Left ventricle myocardium inferior (tissue), 1 donor: ENCODE measurements at regions not wholly inside any gene's neighbourhood (a gene's known extent, or its start where the extent isn't known, plus 50 kb on each side); places are given as distances from the start of the nearest gene placed in this dataset.

ENCODE experiments used
- DNase-seq: peaks from one replicate; pipeline ENCODE4 v3.0.0-alpha.2; 2020
- H3K27ac ChIP-seq: fragments of 200-600 bp; replicated peaks from 2 replicates; pipeline ENCODE4 v1.8.0; 2021
- H3K27me3 ChIP-seq: fragments of 200-600 bp; 2 replicates; pipeline ENCODE4 v1.8.0; 2021; ENCODE audit warnings: low read depth
- H3K36me3 ChIP-seq: fragments of 200-600 bp; 2 replicates; pipeline ENCODE4 v1.8.0; 2021
- H3K4me1 ChIP-seq: fragments of 200-600 bp; 2 replicates; pipeline ENCODE4 v1.8.0; 2021
- H3K4me3 ChIP-seq: fragments of 200-600 bp; 2 replicates; pipeline ENCODE4 v1.8.0; 2021; ENCODE audit warnings: mild to moderate bottlenecking, moderate library complexity
- H3K9me3 ChIP-seq: fragments of 200-600 bp; replicated peaks from 2 replicates; pipeline ENCODE4 v1.8.0; 2021
- intact Hi-C: fragments of 100-400 bp; cut with micrococcal nuclease; formaldehyde crosslinking; loops from one replicate; pipeline ENCODE4 v1.11.0; 2022
- TF ChIP-seq, protein P1 (sequence below): fragments of 200-600 bp; IDR thresholded peaks from 2 replicates; pipeline ENCODE4 v1.8.0; 2021; ENCODE audit warnings: antibody characterized with exemption, mild to moderate bottlenecking, borderline replicate concordance
- donor health status: DM: no; HTN: yes; CAD: no; lungs with severe emphysema.

DNA sequence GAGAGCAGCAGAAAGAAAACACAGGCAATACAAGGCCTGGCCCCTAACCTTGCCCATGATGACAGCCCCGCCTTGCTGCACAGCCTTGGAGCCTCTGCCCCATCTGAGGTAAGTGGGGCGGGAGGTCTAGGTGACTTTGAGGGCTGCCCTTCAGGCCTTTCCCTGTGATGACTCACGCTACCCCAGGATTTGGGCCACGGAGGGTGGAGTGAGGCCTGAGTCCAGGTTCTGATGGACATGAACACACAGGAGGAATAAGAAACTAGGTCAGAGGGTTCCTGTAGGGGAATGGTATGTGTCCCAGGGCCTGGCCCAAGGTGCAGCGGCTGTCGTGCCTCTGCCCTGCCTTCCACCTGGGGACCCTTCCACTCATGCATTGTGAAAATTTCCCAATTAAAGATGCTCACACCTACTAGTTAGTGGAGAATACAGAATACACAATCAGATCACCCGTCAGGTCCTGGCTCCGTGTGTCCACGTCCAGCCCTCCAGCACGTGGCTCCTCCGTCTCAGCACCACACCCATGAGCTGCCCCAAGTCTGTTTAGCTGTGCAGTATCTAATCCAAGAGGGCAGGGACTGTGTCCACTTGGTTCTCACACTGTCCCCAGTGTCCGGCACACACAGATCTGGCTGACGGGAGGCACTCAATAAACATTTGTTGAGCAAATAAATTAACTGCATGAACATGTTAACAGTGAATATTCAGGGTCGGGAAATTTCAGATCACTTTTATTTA is 111.0 kb downstream of the CHST1 start:
- peak overlapping the region; percentile 19 for H3K27ac ChIP-seq
- peak; percentile 22 for DNase-seq
- no peaks in the 10 kb centered on the region for H3K27me3 ChIP-seq
- intact Hi-C loops: no loop called here
- peaks cover 6% of the 10 kb centered on the region for H3K9me3 ChIP-seq
- TF ChIP-seq, protein P1, sequence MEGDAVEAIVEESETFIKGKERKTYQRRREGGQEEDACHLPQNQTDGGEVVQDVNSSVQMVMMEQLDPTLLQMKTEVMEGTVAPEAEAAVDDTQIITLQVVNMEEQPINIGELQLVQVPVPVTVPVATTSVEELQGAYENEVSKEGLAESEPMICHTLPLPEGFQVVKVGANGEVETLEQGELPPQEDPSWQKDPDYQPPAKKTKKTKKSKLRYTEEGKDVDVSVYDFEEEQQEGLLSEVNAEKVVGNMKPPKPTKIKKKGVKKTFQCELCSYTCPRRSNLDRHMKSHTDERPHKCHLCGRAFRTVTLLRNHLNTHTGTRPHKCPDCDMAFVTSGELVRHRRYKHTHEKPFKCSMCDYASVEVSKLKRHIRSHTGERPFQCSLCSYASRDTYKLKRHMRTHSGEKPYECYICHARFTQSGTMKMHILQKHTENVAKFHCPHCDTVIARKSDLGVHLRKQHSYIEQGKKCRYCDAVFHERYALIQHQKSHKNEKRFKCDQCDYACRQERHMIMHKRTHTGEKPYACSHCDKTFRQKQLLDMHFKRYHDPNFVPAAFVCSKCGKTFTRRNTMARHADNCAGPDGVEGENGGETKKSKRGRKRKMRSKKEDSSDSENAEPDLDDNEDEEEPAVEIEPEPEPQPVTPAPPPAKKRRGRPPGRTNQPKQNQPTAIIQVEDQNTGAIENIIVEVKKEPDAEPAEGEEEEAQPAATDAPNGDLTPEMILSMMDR: no peak
- peaks cover 10% of the 10 kb centered on the region for H3K4me1 ChIP-seq
- H3K36me3 ChIP-seq: no peaks in the 10 kb centered on the region
- no peak overlapping the region for H3K4me3 ChIP-seq

DNA sequence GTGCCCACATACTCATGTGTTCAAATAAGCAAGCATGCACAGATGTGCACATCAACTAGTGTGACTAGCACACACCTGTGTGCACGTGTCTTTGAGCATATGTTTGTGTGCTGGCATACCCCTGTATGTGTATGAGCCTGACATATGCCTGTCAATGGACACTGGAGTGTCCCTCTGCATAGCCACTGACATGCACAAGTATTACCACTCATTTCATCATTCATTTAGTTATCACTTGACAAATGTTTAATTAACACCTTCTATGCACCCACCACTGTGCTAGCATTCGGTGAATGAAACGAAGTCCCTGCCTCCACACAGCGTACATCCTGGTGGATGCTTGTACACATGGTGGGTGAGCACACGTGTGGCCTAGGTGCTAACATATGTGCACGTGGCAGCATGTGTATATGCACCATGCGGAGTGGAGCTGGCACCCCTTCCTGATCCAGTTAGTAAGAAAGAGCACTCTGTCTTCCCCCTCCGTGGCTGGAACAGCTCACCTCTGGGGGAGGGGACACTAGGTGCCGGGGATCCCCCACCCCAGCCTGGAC is 112.0 kb downstream of the CHST1 start:
- intact Hi-C loops: no loop called here

DNA sequence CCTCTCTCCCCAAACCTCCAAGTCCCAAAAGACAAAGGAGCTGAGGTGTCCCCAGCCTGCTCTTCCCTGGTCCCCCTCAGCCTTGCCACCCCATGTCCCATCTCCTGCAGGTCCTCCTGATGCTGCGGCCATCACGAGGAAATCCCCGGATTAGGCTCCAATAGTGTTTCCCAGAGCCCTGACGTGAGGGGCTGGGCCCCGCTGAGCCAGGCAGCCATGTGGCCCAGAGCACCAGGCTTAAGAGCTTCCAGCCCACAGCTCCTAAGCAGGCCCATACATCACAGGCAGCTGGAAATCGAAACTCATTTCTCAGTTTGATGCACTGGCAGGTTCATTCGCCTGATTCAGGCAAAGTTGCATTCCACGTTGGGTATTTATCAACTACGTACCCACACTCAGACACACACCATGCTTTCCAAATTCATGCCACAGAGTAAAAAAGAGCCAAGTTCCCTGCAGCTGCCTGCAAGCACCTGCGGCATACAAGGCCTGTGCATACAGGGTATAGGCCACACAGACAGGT is 114.2 kb downstream of the CHST1 start:
- intact Hi-C loops: no loop called here

More for the DNA sequence above, 112.0 kb downstream of the CHST1 start:
- no peak for DNase-seq
- Histone ChIP-seq H3K9me3 (peaks cover 6% of the 10 kb centered on the region), H3K36me3 (no peaks in the 10 kb centered on the region), H3K4me3 (no peak overlapping the region), H3K4me1 (peaks cover 10% of the 10 kb centered on the region), H3K27me3 (no peaks in the 10 kb centered on the region), H3K27ac (no peak overlapping the region)
- TF ChIP-seq, protein P1: no peak

DNA sequence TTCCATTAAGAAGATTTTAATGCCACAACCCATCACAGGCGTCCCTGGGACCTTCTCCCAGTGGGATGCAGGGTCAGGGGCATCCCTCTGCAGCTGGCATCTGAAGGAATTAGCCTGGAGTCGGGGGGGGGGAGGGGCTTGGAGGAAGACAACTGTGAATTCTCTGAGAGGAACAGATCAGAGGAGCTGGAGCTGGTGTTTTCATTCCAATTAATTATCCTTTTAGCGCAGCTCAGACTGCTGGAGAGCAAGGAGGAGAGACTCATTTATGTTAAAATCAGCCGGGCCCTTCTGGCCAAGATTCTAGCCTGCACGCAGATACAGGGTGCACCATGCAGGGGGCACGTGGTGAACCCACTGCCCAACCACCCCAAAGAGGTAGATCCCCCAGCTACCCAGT is 116.2 kb downstream of the CHST1 start:
- no peak for DNase-seq
- intact Hi-C loops: no loop called here
- TF ChIP-seq, protein P1: no peak

More for the DNA sequence above, 114.2 kb downstream of the CHST1 start:
- no peak overlapping the region for H3K27ac ChIP-seq
- no peak overlapping the region for H3K4me3 ChIP-seq
- peaks cover 10% of the 10 kb centered on the region for H3K4me1 ChIP-seq
- H3K9me3 ChIP-seq: no peaks in the 10 kb centered on the region
- H3K27me3 ChIP-seq: peaks cover 3% of the 10 kb centered on the region
- DNase-seq: no peak
- no peaks in the 10 kb centered on the region for H3K36me3 ChIP-seq
- TF ChIP-seq, protein P1: no peak

DNA sequence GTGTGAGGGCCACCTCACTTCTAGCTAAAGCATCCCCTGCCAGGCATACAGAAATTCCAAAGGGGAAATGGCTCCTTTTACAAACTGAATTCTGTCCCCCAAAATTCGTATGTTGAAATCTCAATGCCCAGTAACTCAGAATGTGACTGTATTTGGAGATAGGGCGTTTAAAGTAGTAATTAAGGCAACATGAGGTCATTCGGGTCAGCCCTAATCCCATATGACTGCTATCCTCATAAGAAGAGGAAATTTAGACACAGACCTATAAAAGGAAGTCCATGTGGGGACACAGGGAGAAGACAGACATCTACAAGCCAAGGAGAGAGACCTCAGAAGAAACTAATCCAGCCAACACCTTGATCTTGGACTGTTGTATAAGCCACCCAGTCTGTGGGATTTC is 119.1 kb downstream of the CHST1 start:
- peaks cover 42% of the 10 kb centered on the region for H3K27me3 ChIP-seq
- no peak overlapping the region for H3K4me3 ChIP-seq
- H3K36me3 ChIP-seq: no peaks in the 10 kb centered on the region
- H3K9me3 ChIP-seq: no peaks in the 10 kb centered on the region
- no peak overlapping the region for H3K27ac ChIP-seq
- TF ChIP-seq, protein P1: no peak
- no peak for DNase-seq
- intact Hi-C loops: no loop called here
- no peaks in the 10 kb centered on the region for H3K4me1 ChIP-seq

More for the DNA sequence above, 116.2 kb downstream of the CHST1 start:
- Histone ChIP-seq H3K4me3 (no peak overlapping the region), H3K9me3 (no peaks in the 10 kb centered on the region), H3K27me3 (peaks cover 15% of the 10 kb centered on the region), H3K27ac (no peak overlapping the region), H3K36me3 (no peaks in the 10 kb centered on the region), H3K4me1 (peaks cover 3% of the 10 kb centered on the region)
